ENCODE measurements at regions not wholly inside any gene's neighbourhood (a gene's known extent, or its start where the extent isn't known, plus 50 kb on each side); places are given as distances from the start of the nearest gene placed in this dataset.

DNA sequence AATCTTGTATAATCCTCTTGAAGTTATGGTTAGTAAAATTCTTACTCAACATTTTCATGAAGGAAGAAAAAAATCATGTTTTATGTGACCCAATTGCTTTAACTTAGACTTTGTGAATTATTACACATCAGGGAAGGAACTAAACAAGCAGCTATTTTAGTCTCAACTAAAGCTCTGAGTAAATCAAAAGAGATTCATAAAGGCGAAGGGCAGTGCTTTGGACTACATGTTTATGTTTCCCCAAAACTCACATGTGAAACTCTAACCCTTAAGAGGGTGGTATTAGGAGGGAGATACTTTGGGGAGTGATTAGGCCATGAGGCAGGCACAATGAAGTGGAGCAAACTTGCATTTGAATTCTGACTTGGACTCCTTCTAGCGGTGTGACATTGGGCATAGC is 283.7 kb upstream of the POU3F3 start:
- Histone ChIP-seq H3K9me3 (ENCODE audit: control insufficient read depth, low read length) (no peaks in the 10 kb centered on the region), H3K27ac (ENCODE audit: low read depth, low read length, severe bottlenecking) (no peak overlapping the region), H3K36me3 (ENCODE audit: control insufficient read depth, insufficient read depth, low read length) (no peaks in the 10 kb centered on the region), H3K4me3 (ENCODE audit: extremely low read depth, insufficient read depth, low read length, poor library complexity, severe bottlenecking) (no peak overlapping the region), H3K4me1 (ENCODE audit: control insufficient read depth, insufficient read depth, low read length, poor library complexity, severe bottlenecking) (no peaks in the 10 kb centered on the region)
- WGBS, 2 experiments (ENCODE audit: insufficient coverage in 2 of 2): 100% methylated on average over 1 of the region's 2 CpGs; no CpG with 5 or more reads in 1 of the 2 experiments

DNA sequence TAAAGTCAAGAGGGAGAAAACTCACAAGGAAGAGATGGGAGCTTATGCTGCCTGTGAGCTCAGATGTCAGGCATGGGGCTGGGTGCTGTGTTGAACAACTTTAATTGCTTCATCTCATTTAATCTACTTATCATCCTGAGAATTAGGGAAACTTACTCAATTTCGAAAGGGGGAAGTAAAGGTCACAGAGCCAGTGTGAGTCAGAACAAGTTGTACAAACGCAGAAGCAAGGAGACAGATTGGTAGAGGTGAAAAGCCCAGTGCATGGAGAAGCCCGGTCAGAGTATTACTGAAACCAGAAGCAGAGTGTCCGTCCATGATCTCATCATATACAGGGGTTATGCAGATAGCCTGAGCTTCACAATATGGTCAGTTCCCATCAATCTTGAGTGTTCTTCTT is 281.1 kb upstream of the POU3F3 start:
- H3K36me3 ChIP-seq (ENCODE audit: control insufficient read depth, insufficient read depth, low read length): no peaks in the 10 kb centered on the region
- H3K9me3 ChIP-seq (ENCODE audit: control insufficient read depth, low read length): no peaks in the 10 kb centered on the region
- no peaks in the 10 kb centered on the region for H3K4me1 ChIP-seq (ENCODE audit: control insufficient read depth, insufficient read depth, low read length, poor library complexity, severe bottlenecking)
- whole genome bisulfite sequencing, 2 experiments (ENCODE audit: insufficient coverage in 2 of 2): 83 to 87% methylated on average over 4 of the region's 4 CpGs
- H3K27ac ChIP-seq (ENCODE audit: low read depth, low read length, severe bottlenecking): no peak overlapping the region
- no peak overlapping the region for H3K4me3 ChIP-seq (ENCODE audit: extremely low read depth, insufficient read depth, low read length, poor library complexity, severe bottlenecking)

DNA sequence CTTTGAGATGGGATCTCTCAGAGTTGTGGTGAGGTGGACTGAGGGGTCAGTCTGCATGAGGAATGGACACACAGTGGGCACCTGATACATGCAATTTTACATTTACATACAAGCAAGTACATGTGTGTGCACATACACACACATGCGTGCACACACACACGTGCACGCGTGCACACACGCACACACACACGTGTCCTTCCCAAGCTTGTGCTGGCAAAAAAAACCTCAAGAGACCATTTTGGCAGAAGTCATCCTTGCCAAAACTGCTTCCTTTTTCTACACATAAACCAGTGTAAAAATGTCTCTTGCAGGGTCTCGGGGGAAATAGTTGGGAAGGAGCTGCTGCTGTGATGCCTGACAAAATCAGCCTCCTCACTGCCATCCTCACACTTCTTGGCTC is 279.5 kb upstream of the POU3F3 start:
- H3K36me3 ChIP-seq (ENCODE audit: control insufficient read depth, insufficient read depth, low read length): no peaks in the 10 kb centered on the region
- no peak overlapping the region for H3K4me3 ChIP-seq (ENCODE audit: extremely low read depth, insufficient read depth, low read length, poor library complexity, severe bottlenecking)
- H3K9me3 ChIP-seq (ENCODE audit: control insufficient read depth, low read length): no peaks in the 10 kb centered on the region
- 93 to 97% methylated on average over 6 to 7 of the region's 7 CpGs for WGBS, 2 experiments (ENCODE audit: insufficient coverage in 2 of 2)
- H3K4me1 ChIP-seq (ENCODE audit: control insufficient read depth, insufficient read depth, low read length, poor library complexity, severe bottlenecking): no peaks in the 10 kb centered on the region
- no peak overlapping the region for H3K27ac ChIP-seq (ENCODE audit: low read depth, low read length, severe bottlenecking)

DNA sequence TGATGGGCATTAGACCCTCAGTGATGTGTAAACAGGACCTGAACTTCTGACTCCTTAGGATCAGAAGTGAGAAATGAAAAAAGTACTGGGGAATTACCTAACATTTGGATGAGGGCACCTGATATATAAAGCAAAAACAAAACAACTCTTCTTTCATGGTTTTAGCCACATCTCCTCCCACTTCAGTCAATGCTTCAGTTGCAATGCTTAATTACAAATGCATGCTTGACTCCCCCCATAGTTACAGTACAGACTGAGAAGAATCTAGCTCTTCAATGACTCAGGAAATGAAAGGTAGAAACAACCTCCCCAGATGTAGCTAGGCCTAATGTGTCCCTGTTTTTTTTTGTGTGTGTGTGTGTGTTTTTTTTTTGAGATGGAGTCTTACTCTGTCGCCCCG is 276.8 kb upstream of the POU3F3 start:
- H3K4me3 ChIP-seq (ENCODE audit: extremely low read depth, insufficient read depth, low read length, poor library complexity, severe bottlenecking): no peak overlapping the region
- H3K4me1 ChIP-seq (ENCODE audit: control insufficient read depth, insufficient read depth, low read length, poor library complexity, severe bottlenecking): no peaks in the 10 kb centered on the region
- H3K9me3 ChIP-seq (ENCODE audit: control insufficient read depth, low read length): no peaks in the 10 kb centered on the region
- no peaks in the 10 kb centered on the region for H3K36me3 ChIP-seq (ENCODE audit: control insufficient read depth, insufficient read depth, low read length)
- H3K27ac ChIP-seq (ENCODE audit: low read depth, low read length, severe bottlenecking): no peak overlapping the region
- no CpG with 5 or more reads among the region's 2 CpGs for WGBS, 2 experiments (ENCODE audit: insufficient coverage in 2 of 2)

DNA sequence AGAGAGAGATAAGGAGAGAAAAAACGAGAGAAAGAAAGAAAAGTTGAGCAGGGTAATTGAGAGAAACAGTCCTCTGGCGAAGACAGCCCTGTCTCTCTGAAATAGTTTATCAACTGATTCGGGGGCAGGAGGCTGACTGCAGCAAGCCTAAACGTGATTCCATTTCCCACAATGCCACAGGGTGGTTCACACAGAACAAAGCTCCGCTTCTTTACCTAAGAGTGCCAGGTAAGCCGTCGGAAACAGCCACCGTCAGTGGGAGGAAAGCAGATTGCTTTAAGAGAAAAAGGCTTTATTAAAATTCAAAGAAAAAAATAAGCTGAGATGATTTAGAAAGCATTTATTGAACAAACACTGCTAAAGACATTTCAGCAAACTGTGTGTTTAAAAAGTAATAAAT is 271.4 kb upstream of the POU3F3 start:
- Histone ChIP-seq H3K36me3 (ENCODE audit: control insufficient read depth, insufficient read depth, low read length) (no peaks in the 10 kb centered on the region), H3K4me3 (ENCODE audit: extremely low read depth, insufficient read depth, low read length, poor library complexity, severe bottlenecking) (no peak overlapping the region), H3K9me3 (ENCODE audit: control insufficient read depth, low read length) (no peaks in the 10 kb centered on the region), H3K27ac (ENCODE audit: low read depth, low read length, severe bottlenecking) (no peak overlapping the region), H3K4me1 (ENCODE audit: control insufficient read depth, insufficient read depth, low read length, poor library complexity, severe bottlenecking) (no peaks in the 10 kb centered on the region)
- 60 to 67% methylated on average over 3 of the region's 8 CpGs for WGBS, 2 experiments (ENCODE audit: insufficient coverage in 2 of 2)

DNA sequence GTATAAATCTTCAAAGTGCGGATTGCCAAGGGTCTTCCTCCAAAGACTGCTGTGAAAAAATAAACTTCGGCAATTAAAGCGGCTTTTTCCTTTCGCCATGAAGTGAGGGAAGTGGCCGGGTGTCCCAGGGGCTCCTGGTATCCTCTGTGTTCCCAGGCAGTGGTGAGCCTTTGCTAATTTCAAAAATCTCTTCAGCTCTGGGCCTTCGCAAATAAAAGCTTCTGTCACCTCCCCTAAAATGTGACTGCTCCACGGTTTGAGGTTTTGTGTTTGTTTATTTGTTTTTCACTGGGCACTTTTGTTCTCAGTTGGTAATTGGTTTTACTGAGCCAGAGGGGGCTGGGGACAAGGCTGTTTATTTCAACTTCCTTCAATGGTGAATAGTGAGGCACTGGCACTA is 270.1 kb upstream of the POU3F3 start:
- WGBS, 2 experiments (ENCODE audit: insufficient coverage in 2 of 2): 65 to 72% methylated on average over 5 of the region's 7 CpGs
- H3K4me1 ChIP-seq (ENCODE audit: control insufficient read depth, insufficient read depth, low read length, poor library complexity, severe bottlenecking): no peaks in the 10 kb centered on the region
- no peak overlapping the region for H3K27ac ChIP-seq (ENCODE audit: low read depth, low read length, severe bottlenecking)

DNA sequence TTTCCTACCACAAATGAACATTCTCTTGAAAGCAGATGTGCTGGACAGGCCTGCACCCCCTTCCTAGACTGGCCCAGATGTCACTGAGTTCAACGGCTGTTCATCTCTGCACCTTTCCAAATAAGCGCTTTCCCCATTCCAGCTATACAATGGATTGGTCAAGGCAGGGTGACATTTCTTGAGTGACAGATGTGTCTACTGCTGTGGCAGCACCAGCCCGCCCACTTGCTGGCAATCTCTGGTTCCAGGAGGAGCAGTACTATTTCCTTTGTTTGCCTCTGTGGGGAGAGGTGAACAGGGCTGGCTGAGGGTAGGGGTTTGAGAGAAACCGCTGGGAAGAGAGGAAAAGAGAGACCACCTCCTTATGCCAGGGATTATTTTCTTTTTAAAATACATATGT is 269.5 kb upstream of the POU3F3 start:
- Histone ChIP-seq H3K36me3 (ENCODE audit: control insufficient read depth, insufficient read depth, low read length) (no peaks in the 10 kb centered on the region), H3K4me3 (ENCODE audit: extremely low read depth, insufficient read depth, low read length, poor library complexity, severe bottlenecking) (no peak overlapping the region), H3K9me3 (ENCODE audit: control insufficient read depth, low read length) (no peaks in the 10 kb centered on the region), H3K27ac (ENCODE audit: low read depth, low read length, severe bottlenecking) (no peak overlapping the region), H3K4me1 (ENCODE audit: control insufficient read depth, insufficient read depth, low read length, poor library complexity, severe bottlenecking) (no peaks in the 10 kb centered on the region)
- WGBS, 2 experiments (ENCODE audit: insufficient coverage in 2 of 2): 59 to 100% methylated on average over 2 of the region's 4 CpGs

More for the DNA sequence above, 270.1 kb upstream of the POU3F3 start:
- H3K4me3 ChIP-seq (ENCODE audit: extremely low read depth, insufficient read depth, low read length, poor library complexity, severe bottlenecking): no peak overlapping the region
- H3K9me3 ChIP-seq (ENCODE audit: control insufficient read depth, low read length): no peaks in the 10 kb centered on the region
- no peaks in the 10 kb centered on the region for H3K36me3 ChIP-seq (ENCODE audit: control insufficient read depth, insufficient read depth, low read length)

DNA sequence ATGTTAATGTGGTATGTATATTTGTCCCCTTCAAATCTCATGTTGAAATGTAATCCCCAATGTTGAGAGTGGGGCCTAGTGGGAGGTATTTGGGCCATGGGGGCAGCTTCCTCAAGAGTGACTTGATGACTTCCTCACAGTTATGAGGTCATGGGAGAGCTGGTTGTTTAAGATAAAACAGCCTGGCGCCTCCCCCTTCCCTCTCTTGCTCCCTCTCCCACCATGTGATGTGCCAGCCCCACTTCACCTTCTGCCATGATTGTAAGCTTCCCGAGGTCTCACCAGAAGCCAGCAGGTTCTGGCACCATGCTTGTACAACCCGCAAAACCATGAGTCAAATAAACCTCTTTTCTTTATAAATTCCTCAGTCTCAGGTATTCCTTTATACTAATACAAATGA is 258.3 kb upstream of the POU3F3 start:
- Histone ChIP-seq H3K4me1 (ENCODE audit: control insufficient read depth, insufficient read depth, low read length, poor library complexity, severe bottlenecking) (no peaks in the 10 kb centered on the region), H3K27ac (ENCODE audit: low read depth, low read length, severe bottlenecking) (no peak overlapping the region), H3K9me3 (ENCODE audit: control insufficient read depth, low read length) (peaks cover 7% of the 10 kb centered on the region), H3K36me3 (ENCODE audit: control insufficient read depth, insufficient read depth, low read length) (no peaks in the 10 kb centered on the region), H3K4me3 (ENCODE audit: extremely low read depth, insufficient read depth, low read length, poor library complexity, severe bottlenecking) (no peak overlapping the region)
- WGBS, 2 experiments (ENCODE audit: insufficient coverage in 2 of 2): 84 to 92% methylated on average over 2 to 3 of the region's 3 CpGs

DNA sequence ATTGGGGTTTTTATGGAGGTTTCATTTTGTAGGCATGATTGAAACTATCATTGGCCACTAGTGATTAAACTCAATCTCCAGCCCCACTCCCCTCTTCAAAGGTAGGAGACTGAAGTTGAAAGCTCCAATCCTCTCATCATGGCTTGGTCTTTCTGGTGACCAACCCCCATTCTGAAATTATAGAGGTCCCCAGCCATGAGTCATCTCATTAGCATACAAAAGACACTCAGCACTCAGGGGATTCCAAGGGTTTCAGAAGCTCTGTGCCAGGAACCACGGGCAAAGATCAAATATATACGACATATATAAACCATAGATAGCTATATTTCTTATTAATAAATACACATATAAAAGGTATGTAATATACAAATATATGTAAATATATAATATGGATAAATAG is 256.0 kb upstream of the POU3F3 start:
- Histone ChIP-seq H3K9me3 (ENCODE audit: control insufficient read depth, low read length) (no peaks in the 10 kb centered on the region), H3K27ac (ENCODE audit: low read depth, low read length, severe bottlenecking) (no peak overlapping the region), H3K4me1 (ENCODE audit: control insufficient read depth, insufficient read depth, low read length, poor library complexity, severe bottlenecking) (no peaks in the 10 kb centered on the region), H3K36me3 (ENCODE audit: control insufficient read depth, insufficient read depth, low read length) (no peaks in the 10 kb centered on the region), H3K4me3 (ENCODE audit: extremely low read depth, insufficient read depth, low read length, poor library complexity, severe bottlenecking) (no peak overlapping the region)
- no CpG with 5 or more reads among the region's 2 CpGs for WGBS, 2 experiments (ENCODE audit: insufficient coverage in 2 of 2)

DNA sequence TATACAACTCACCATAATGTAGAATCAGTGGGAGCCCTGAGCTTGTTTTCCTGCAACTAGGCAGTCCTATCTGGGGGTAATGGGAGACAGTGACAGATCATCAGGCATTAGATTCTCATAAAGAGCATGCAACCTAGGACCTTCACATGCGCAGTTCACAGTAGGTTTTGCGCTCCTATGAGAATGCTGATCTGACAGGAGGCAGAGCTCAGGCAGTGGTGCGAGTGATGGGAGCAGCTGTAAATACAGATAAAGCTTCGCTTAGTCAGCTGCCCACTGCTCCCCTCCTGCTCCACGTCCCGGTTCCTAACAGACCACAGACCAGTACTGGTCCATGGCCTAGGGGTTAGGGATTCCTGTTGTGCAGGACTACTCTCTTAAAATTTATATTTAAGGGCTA is 255.3 kb upstream of the POU3F3 start:
- Histone ChIP-seq H3K4me1 (ENCODE audit: control insufficient read depth, insufficient read depth, low read length, poor library complexity, severe bottlenecking) (no peaks in the 10 kb centered on the region), H3K36me3 (ENCODE audit: control insufficient read depth, insufficient read depth, low read length) (no peaks in the 10 kb centered on the region), H3K9me3 (ENCODE audit: control insufficient read depth, low read length) (no peaks in the 10 kb centered on the region), H3K4me3 (ENCODE audit: extremely low read depth, insufficient read depth, low read length, poor library complexity, severe bottlenecking) (no peak overlapping the region), H3K27ac (ENCODE audit: low read depth, low read length, severe bottlenecking) (no peak overlapping the region)
- whole genome bisulfite sequencing, 2 experiments (ENCODE audit: insufficient coverage in 2 of 2): 93 to 94% methylated on average over 2 to 4 of the region's 6 CpGs

DNA sequence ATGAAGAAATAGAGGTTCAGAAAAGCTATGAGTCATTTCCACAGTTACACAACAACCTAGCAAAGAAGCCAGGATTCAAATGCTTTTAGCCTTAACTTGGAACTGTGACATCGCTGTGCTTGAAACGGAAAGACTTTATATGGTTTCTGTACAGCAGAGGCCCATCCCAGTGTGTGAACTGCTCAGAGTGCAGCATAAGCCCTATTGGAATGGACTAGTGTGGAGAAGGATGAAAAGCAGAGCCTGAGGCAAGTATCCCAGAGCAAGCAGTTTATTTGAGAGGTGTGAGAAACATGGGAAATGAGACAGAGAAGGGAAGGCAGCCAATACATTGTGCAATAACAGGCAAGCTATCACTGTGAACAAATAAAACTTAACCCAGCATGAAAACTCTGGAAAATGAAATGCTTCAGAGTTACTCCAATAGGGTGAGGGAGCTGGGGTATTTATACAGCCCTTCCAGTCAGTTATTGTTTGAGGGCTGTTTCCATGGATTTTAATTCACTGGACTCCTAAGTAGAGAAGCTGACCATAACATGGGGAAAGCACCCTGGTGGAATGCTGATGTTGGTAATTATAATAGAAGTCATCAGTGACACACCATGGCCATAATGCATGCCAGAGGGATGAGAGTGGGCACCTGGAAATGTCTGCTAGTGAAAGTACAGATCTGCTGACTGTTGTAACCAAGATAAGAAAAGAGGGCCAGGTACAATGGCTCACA is 254.0 kb upstream of the POU3F3 start:
- Histone ChIP-seq H3K9me3 (ENCODE audit: control insufficient read depth, low read length) (peaks cover 7% of the 10 kb centered on the region), H3K4me3 (ENCODE audit: extremely low read depth, insufficient read depth, low read length, poor library complexity, severe bottlenecking) (no peak overlapping the region), H3K27ac (ENCODE audit: low read depth, low read length, severe bottlenecking) (no peak overlapping the region), H3K4me1 (ENCODE audit: control insufficient read depth, insufficient read depth, low read length, poor library complexity, severe bottlenecking) (no peaks in the 10 kb centered on the region), H3K36me3 (ENCODE audit: control insufficient read depth, insufficient read depth, low read length) (no peaks in the 10 kb centered on the region)
- 93 to 100% methylated on average over 2 of the region's 2 CpGs for WGBS, 2 experiments (ENCODE audit: insufficient coverage in 2 of 2)
